ENCODE measurements at regions not wholly inside any gene's neighbourhood (a gene's known extent, or its start where the extent isn't known, plus 50 kb on each side); places are given as distances from the start of the nearest gene placed in this dataset.

- no peak for TF ChIP-seq POLR2A (IDR thresholded peaks at IDR 0.05; ENCODE audit: low read depth)
- no peak for TF ChIP-seq POLR2AphosphoS5 (IDR thresholded peaks at IDR 0.05)
- no peak for TF ChIP-seq EP300 (IDR thresholded peaks at IDR 0.05)
Observed at GRCh38 chr13:107364658-107365057, 796.7 kb upstream of the ARGLU1 start.
